HFF-Myc (cell line): ENCODE measurements at regions not wholly inside any gene's neighbourhood (a gene's known extent, or its start where the extent isn't known, plus 50 kb on each side); places are given as distances from the start of the nearest gene placed in this dataset.

ENCODE experiments used
- DNase-seq: peaks from one replicate; pipeline ENCODE4 v3.0.0-alpha.2; 2011; ENCODE audit warnings: low read depth; ENCODE audit errors: extremely low read depth
- H3K4me3 ChIP-seq: replicated peaks from 2 replicates; pipeline ENCODE4 v1.5.1; 2011; ENCODE audit warnings: low read depth, mild to moderate bottlenecking, control low read depth, low read length
- TF ChIP-seq, protein P1 (sequence below): IDR thresholded peaks from 2 replicates; pipeline ENCODE4 v1.5.1; 2012; ENCODE audit warnings: mild to moderate bottlenecking, low read depth, low read length, control low read depth; ENCODE audit errors: missing control alignments

DNA sequence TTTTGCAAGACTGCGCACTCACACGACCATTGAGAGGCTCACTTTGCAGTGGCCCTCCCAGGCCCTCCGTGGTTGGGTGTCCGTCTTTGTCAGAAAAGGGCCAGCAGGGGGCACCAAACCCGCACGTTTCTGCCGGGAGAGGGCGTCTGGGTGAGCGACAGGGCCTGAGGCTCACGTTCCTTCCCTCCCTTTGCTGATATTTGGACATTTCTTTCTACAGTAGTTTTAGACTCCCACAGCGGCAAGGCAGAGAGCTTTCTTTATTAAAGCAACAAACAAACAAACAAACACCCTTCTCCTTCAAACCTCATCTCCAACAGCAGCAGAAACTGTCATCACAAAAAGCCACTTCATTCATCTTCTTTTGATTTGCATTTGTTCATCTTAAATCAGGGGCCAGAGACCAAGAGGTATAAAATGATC lies 79.2 kb upstream of the WDR26 start:
- no peak overlapping the region for H3K4me3 ChIP-seq
- no peak for DNase-seq
- TF ChIP-seq, protein P1, sequence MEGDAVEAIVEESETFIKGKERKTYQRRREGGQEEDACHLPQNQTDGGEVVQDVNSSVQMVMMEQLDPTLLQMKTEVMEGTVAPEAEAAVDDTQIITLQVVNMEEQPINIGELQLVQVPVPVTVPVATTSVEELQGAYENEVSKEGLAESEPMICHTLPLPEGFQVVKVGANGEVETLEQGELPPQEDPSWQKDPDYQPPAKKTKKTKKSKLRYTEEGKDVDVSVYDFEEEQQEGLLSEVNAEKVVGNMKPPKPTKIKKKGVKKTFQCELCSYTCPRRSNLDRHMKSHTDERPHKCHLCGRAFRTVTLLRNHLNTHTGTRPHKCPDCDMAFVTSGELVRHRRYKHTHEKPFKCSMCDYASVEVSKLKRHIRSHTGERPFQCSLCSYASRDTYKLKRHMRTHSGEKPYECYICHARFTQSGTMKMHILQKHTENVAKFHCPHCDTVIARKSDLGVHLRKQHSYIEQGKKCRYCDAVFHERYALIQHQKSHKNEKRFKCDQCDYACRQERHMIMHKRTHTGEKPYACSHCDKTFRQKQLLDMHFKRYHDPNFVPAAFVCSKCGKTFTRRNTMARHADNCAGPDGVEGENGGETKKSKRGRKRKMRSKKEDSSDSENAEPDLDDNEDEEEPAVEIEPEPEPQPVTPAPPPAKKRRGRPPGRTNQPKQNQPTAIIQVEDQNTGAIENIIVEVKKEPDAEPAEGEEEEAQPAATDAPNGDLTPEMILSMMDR = peak; percentile 92

DNA sequence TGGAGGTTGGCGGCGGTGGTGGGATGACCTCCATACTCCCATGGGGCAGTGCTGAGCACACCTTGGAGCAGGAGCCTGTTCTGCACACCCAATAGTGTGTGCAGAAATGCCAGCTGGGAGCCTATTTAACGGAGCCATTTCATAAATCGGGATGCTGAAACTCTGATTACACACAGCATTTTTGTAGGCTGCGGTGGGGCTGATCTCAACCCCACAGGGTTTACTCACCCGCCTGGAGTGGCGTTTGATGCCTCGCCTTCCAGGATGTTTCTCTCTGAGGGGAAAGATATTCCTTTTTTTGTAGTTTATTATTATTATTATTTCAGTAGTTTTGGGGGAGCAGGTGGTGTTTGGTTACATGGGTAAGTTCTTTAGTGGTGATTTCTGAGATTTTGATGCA lies 82.6 kb upstream of the WDR26 start:
- H3K4me3 ChIP-seq = no peak overlapping the region
- TF ChIP-seq, protein P1 = no peak
- DNase-seq = no peak

DNA sequence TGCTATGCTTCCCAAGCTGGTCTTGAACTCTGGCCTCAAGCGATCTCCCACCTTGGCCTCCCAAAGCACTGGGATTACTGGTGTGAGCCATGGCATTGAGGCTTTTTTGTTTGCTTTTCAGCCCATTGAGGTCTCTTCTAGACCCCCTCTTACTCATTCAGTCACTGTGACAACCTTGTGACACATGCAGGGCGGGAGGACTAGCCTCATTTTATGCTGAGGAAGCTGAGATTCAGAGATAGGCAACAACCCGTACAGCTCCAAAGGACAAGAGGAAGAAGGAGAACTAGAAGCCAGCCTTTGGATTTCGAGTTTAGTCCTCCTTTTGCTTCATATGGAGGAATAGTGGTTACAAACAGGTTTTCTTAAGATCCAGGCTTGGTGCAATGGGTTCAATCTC lies 83.9 kb upstream of the WDR26 start:
- no peak for DNase-seq

DNA sequence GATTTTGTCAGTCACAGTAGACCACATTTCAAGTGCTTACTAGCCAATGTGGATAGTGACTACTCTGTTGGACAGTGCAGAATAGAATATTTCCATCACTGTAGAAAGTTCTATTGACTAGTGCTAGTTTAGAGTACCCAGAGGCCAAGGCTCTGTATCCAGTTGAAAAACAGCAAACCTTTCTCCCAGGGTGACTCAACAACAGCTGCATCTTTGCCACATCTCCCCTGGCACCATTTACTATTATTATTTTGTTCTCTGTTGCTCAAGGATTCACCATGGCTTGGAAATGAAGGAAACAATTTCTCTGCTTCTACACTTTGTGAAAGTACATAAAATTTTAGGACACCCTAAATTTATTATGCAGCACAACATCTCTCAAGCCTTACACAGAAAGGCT lies 85.3 kb upstream of the WDR26 start:
- no peak for DNase-seq
- TF ChIP-seq, protein P1 = no peak

More for the DNA sequence above, 83.9 kb upstream of the WDR26 start:
- no peak overlapping the region for H3K4me3 ChIP-seq
- TF ChIP-seq, protein P1 = no peak

DNA sequence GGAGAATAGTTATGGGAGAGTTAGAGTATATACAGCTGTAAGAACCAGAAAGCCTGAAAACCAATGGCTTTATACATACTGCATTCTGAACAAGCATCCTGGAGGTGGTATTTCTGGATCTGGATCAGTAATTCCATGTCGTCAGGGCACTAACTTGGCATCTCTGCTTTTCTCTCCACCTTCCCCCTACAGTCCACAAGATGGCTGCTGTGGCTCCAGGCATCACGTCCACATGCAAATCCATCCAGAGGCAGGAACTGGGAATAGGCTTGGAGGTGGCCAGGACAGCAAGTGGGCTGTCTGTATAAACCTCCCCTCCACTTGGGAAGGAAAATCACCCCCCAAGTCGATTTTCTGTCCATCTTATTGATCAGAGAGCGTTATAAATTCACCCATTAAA lies 86.2 kb upstream of the WDR26 start:
- TF ChIP-seq, protein P1 = no peak
- no peak overlapping the region for H3K4me3 ChIP-seq
- no peak for DNase-seq

More for the DNA sequence above, 85.3 kb upstream of the WDR26 start:
- no peak overlapping the region for H3K4me3 ChIP-seq

DNA sequence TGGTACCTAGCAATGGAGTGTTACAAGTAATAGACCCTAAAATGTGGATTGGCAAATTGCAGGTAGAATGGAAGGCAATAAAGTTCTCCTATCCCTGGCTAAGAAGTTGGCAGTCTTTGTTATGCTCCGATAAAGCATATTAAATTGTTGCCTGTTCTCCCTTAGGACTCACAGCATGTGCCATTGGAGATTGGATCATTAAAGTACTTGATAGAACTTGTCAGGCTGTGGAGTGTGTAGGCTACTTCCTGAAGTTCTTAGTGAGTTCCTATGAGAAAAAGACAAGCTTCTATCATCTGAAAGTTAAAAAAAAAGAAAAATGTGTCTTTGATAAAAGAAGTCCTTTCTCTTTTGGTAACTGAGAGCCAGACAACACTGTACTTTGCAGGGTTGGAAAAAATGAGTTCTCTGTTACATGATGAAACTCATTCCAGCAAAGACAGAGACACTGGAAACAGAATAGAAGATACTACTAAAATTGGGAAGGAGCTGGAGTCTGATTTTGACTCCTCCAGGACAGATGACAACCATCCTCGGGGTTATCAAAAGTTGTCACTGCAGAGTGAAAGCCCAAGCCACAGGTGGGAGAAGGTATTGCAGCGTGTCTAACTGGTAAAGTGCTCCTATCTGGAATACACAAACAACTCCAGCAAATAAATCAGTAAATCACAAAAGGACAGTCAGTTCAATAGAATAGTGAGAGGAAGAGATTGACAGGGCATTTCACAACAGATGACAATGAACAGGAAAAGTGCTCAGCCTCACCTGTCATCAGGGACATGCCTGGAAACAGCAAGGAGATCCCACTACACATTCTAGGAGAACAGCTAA lies 87.5 kb upstream of the WDR26 start:
- DNase-seq = no peak
- H3K4me3 ChIP-seq = no peak overlapping the region
- TF ChIP-seq, protein P1 = no peak
